COLO668 (cell line): ENCODE measurements at regions not wholly inside any gene's neighbourhood (a gene's known extent, or its start where the extent isn't known, plus 50 kb on each side); places are given as distances from the start of the nearest gene placed in this dataset.
"Not testable (repeated sequence)": the region's sequence is repeated elsewhere in the genome, so short reads cannot be mapped to it uniquely, and the experiment has no call there.

Experiments
- DNase-seq: peaks from one replicate; lab custom pipeline; 2025; ENCODE audit not compliant: unreplicated experiment; lab: John Stamatoyannopoulos, UW

GRCh38 chrX:4735299-4735698 lies 1021.9 kb upstream of the PRKX start:
- no peak for DNase-seq

- no peak for DNase-seq
Measured at GRCh38 chrX:4710618-4711433, 997.4 kb upstream of the PRKX start.

DNA sequence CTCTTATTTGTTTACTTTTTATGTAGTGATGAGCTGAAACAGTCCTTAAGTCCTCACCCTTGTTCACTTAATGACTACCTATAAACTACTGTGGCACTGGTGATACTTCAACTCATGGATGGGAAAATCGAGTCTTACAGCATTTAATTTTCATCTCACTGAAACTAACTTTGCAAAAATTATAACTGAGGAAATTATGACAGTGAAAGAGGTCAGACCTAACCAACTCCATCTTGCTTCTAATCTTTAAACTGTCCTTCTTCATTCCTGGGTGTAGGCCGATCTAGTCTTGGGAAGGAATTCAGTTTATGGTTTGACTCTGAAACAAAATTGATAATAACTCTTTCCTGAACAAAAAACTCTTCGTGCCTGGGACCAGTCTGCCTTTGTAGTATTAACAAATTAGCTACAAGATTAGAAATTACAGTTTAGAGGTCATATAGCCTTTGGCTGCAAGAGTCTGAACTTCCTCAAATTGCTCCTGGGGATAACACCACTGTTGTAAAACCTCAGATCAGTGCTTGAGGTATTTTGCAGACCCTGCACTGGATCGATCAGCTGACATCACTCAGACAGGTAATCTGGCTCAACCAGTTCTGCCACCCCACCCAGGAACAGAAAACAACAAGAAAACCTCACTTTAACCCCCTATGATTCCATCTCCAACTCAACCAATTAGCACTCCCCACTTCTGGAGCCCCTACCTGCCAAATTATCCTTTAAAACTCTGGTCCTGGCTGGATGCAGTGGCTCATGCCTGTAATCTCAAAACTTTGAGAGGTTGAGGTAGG lies 995.7 kb upstream of the PRKX start:
- no peak for DNase-seq

DNA sequence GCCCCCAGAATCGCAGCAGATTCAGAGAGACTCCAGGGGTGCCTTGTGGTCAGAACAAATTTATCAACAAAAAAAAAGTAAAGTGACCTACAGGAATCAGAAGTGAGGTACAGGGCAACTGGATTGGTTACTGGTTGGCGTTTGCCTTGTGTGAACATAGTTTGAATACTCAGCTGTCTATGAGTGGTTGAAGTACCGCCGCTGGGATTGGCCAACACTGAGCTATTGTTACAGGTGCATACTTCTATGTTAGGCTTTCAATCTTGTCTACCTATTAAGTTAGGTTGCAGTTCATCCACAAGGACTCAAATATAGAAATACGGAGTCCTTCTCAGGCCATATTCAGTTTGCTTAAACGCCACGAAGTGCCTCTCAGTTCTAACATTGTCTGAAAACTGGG lies 993.5 kb upstream of the PRKX start:
- no peak for DNase-seq

DNA sequence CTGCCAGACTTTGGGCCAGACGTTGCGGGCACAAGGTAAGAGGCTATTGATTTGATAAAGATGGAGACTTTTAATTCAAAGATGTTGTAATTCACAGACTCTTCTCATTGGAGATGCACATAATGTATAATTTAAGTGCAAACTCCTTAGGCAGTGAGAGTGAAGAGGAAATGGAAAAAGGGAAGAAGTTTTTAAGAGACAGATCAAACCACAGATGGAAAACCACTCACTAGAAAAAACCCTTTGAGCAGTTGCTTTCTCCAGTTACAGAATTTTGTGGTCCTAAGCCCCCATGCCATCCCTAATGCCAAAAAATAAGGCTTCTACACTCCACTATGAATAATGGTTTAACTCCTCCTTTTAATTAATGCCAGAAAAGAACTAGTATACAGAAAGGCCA lies 977.1 kb upstream of the PRKX start:
- DNase-seq, result no peak

DNA sequence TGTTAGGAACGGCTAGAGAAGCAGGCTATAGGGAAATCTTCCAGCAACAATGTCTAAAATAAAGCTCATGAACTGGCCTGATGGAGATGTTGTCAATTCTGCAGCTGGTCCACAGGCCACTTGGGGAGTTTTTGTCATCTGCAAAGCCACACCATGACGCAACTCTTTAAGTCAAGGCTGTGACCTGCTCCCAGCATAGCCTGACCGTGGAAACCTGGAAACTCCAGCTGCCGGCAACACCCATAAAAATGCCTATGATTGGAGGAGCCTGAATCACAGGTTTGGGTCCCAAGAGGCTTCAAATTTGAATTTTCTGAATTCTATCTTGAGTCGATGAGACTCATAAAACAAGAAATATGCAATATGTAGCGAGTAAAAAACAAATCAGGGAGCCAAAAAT lies 969.2 kb upstream of the PRKX start:
- no peak for DNase-seq

DNA sequence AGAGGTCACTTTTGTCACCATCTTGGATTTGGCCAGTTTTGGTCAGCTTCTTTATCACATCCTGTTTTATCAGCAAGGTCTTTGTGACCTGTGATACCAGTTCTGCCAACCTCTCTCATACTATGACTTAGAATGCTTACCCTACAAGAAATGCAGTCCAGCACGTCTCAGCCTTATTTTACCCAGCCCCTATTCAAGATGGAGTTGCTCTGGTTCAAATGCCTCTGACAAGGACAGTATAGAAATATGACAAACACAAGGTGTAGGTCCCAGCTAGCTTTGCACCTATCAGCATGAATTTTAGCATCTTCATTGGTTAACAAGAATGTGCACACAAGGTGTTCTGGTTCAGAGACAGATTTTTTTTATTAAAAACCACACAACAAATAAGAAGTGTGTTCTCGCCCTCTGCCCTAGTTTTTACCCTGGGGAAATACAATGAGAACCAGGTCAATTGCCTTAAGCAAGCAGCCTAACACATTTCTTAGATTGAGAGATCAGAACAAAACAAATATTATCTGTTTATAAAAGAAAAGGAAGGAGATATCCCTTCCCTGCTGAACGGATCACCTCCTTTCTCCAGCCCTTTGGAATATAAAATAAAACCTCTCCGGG lies 962.3 kb upstream of the PRKX start:
- DNase-seq, result no peak

DNA sequence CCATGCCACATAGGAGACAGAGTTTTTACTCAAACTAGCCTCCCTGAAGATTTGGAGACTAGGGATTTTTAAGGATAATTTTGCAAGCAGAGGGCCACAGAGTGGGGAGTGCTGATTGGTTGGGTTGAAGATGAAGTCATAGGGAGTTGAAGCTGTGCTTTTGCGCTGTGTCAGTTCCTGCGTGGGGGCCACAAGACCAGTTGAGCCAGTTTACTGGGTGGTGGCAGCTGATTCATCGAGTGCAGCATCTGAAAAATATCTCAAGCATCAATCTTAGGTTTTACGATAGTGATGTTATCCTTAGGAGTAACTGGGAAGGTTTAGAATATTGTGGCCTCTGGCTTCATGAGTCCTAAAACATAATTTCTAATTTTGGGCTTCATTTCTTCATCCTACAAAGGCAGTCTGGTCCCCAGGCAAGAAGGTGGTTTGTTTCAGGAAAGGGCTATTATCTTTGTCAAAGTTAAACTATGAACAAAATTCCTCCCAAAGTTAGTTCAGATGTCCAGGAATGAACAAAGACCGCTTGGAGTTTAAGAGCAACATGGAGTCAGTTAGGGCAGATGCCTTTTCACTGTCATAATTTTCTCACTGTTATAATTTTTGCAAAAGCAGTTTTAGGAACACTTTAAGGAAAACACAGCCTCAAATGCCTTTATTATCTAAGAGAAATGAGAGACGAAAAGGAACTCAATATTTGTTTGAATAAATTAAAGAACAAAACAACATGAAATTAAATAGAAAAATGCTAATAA lies 960.8 kb upstream of the PRKX start:
- no peak for DNase-seq

GRCh38 chrX:4671344-4671743 lies 957.9 kb upstream of the PRKX start:
- DNase-seq, result no peak

DNA sequence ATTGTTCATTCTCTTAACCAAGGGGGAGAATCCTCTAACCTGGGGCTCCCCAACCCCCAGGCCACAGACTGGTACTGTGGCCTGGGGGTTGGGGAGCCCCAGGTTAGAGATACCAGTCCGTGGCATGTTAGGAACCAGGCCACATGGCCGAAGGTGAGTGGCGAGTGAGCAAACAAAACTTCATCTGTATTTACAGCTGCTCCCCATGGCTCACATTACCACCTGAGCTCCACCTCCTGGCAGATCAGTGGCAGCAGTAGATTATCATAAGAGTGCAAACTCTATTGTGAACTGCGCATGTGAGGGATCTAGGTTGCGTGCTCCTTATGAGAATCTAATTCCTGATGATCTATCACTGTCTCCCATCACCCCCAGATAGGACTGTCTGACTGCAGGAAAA lies 957.2 kb upstream of the PRKX start:
- DNase-seq, result no peak

- no peak for DNase-seq
Measured at GRCh38 chrX:4668802-4669536, 955.5 kb upstream of the PRKX start.

DNA sequence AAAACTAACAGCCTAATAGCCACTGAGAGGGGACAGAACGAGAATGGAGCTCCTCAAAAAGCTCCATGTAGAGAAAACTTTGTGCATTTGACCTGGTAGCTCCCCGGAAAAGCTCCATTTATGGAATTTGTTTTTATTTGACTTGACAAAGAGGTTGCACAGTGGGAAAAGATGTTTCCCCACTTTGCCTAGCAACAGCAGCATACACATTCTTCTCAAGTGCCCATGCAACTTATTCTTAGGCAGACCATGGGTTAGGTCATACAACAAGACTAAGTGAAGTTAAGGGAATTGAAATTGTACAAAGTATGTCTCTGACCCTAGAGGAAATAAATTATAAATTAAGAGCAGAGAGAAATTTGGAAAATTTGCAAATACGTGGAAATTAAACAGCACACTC lies 949.6 kb upstream of the PRKX start:
- DNase-seq, result no peak

DNA sequence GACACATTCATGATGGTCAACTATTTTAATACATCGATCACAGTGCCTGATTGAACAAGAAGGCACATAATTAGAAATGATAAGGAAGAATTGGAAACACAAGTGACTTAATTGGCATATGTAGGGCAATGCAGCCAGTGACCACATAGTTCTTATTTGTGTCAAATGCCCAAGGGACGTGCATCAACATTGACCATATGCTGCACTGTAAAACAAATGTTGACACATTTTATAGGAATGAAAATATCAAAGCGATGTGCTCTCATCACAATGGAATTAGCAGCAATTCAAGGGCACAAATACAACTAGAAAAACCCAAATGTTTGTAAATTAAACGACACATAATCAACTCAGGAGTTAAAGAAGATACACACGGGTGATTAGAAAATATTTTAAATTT lies 948.3 kb upstream of the PRKX start:
- no peak for DNase-seq

DNA sequence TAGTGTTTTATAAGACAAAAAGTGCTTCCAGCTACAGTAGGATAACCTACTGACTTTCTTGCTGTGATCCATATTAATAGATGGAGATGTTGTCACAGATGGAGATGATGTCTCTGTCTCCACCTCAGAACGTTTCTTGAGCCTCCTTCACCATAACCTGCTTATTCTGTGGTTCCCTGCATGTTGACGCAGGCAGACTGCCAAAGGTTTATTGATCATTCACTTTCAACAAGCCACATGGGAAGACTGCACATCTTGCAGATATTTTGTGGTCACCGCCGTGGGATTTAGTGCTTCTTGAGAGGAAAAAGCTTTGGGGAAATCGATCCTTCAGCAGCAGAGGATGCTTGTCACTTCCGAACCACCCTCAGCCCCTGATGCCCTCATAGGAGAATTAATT lies 943.0 kb upstream of the PRKX start:
- no peak for DNase-seq

DNA sequence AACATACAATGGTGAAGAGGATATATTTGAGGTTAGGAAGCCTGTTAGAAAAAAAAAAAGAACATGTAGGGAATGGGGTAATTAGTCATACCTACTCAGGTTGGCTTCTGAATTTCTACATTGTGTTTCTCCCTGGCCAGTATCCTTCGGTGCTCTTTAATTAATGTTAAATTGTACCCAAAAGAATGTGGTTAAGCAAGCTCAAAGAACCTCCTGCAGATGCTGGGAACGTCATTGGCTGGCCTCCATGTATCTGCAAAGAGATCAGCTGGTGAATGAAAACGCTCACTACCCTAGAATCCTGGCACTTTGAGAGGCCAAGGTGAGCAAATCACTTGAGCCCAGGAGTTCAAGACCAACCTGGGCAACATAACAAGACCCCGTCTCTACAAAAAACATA lies 942.3 kb upstream of the PRKX start:
- no peak for DNase-seq

DNA sequence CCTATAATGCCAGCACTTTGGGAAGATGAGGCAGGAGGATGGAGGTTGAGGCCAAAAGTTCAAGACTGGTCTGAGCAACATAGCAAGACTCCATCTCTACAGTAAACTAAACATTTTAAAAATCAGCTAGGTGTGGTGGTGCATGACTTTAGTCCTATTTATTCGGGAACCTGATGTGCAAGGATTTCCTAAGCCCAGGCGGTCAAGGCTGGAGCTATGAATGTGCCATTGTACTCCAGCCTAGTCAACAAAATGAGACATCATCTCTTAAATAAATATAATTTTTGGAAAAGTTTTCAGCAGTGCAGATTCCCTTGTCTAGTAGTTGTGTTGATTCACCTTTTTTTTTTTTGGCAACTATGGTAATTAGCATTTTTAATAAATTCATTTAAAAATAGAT lies 928.7 kb upstream of the PRKX start:
- DNase-seq, result no peak

- no peak for DNase-seq
Measured at GRCh38 chrX:4638036-4638435, 924.6 kb upstream of the PRKX start.

- DNase-seq, result no peak
Measured at GRCh38 chrX:4627414-4627813, 914.0 kb upstream of the PRKX start.

DNA sequence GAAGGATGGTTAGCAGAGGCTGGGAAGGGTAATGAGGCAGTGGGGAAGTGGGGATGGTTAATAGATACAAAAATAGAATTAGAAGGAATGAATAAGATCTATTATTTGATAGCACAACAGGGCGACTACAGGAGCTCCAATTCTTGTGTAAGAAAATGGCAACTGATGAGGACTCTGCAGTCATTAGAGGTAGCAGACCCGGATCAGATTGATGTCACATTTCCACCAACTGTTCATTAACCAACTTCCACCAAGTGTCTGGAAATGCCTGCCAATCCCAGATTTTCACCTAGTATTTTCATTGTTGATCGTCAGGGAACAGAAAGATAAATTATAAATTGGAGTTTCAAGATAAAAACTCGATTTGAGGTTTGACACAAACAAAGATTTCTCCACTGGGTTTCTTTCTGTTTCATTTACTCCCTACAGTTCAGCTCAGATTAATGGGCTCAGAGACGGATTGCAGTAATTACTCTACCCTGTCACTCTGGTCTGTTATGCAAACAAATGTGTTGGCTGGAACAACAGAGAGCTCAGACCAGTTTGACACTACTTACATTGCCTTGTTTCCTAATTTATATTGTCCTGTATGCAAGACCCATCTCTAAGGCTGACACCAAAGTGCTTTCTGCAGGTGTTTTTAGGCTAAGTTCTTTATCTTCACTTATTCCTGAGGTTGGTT lies 909.2 kb upstream of the PRKX start:
- no peak for DNase-seq

- not testable (repeated sequence) for DNase-seq
Measured at GRCh38 chrX:4613651-4614050, 900.2 kb upstream of the PRKX start.
